GM04504 (cell line): ENCODE measurements at regions not wholly inside any gene's neighbourhood (a gene's known extent, or its start where the extent isn't known, plus 50 kb on each side); places are given as distances from the start of the nearest gene placed in this dataset.

Source experiments
- DNase-seq: peaks from one replicate; pipeline ENCODE4 v3.0.0-alpha.2; 2012; ENCODE audit warnings: low read depth

- DNase-seq, result no peak
Measured at GRCh38 chr18:40662898-40663437, 1292.1 kb upstream of the PIK3C3 start.

DNA sequence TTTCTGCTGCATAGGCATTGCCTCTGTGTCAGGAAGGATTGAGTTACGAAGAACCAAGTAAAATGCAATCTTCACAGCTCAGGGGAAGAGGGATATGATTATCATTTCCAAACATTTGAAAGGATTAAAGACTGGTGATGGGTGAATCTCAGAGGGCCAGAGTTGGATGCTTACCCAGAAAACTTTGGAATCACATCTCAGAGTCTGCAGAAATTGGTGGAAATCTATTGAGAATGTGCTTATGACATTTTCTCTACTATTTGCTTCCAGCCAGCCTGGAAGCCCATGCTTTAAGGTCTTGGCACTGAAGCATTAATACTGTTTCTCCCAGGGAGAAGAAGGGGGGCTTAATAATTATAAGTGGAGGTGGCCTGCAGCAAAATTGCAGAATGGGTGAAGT, 1301.4 kb upstream of the PIK3C3 start:
- no peak for DNase-seq

- no peak for DNase-seq
Measured at GRCh38 chr18:40652321-40652720, 1302.7 kb upstream of the PIK3C3 start.

DNA sequence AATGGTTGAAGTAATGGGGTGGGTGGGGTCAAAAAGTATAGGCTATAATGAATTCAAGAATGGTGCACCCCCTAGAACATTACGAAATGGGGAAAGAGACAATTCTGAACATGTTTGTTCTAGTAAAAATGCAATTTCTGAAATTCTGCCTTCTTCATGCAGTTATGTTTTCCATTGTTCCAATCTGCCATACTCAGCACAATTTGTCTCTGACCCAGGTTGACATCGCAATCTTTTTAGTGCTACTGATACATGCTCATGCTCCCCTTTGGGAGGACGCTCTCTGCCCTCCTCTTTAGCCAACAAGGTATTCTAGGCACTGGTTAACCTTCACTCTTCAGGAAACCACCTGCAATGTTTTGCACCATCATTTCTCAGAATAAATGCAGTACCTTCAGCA, 1303.9 kb upstream of the PIK3C3 start:
- DNase-seq, result no peak

- DNase-seq, result no peak
Measured at GRCh38 chr18:40642692-40643229, 1312.3 kb upstream of the PIK3C3 start.

DNA sequence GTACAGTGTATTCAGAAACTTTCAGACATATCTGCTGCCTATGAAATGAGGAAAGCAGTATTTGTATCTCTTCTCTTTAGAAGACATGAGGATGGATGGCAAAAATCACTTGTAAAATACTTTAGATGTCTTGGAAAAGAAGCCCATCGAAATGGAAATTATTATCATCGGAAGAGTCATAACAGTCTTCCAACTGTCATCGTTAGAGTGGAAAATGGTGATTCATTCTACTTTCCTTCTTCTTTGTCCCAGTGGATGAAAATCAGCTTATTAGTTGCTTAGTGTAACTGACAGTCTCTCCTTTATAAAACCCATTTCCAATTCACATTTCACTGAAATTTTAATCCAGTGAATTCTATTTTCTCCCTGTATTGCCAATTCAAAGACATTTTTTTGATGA, 1323.7 kb upstream of the PIK3C3 start:
- no peak for DNase-seq

GRCh38 chr18:40630496-40630895, 1324.5 kb upstream of the PIK3C3 start:
- no peak for DNase-seq

DNA sequence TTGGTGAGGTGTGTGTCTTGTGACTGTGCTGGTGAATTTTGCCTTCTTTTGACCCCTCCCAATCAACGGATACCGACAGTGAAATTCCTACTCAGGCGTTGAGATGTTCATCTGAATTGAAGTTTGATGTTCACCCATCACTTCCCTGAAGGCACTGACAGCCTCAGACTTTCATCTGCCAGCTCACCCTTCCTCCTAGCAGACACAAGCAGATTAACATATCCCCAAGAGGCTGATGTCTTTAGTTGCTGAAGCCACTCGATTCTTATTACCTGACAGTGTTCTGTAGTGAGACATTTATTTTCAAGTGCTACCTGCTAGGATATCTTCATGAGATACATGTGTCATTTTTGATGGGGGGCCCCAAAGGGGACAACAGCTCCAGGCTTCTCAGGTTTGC, 1330.1 kb upstream of the PIK3C3 start:
- DNase-seq, result no peak

GRCh38 chr18:40613721-40614120, 1341.3 kb upstream of the PIK3C3 start:
- no peak for DNase-seq

DNA sequence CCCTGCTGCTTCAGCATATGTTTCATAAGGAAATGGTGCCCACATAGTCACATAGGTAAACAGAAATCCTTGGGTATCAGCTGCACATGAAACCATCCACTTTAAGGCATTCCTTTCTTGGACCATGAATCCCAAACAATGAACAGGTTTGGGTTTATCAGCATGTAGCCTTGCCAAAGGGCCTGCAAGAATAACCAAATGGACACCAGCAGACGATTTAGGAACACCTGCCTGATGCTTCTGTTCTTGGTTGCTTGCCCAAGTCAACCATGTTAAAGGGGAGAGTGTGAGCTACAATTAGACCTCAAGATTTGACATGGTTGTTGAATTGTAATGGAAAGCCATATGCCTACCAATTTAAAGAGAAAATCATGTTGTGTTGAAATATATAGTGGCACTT, 1342.7 kb upstream of the PIK3C3 start:
- DNase-seq, result no peak

GRCh38 chr18:40608226-40608625, 1346.8 kb upstream of the PIK3C3 start:
- no peak for DNase-seq

DNA sequence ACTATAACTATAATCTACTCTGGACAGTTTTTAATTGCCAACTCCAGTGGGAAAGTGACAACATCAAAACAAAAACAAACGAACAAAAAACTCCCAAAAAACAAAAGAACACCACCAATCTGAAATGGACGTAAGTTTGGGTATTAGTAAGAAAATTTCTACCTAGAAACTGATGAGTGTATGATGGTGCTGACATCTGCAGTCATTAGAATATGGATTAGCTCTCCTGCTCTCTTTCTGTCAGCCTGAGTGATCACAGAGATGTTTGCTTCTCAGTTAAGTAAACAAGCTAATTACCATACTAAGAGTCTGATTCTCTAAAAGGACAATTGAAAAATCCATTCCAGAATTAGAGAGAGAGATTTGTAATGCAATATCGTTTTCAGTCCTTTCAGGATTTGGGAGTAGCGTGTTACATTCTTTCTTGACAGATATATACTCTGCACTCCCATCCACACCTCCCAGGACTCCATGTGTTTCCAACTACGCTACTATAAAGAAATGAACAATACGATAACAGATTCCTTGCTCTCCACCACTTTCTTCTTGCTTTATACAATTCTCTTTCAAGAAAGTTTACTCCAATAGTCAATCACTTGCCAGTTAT, 1347.4 kb upstream of the PIK3C3 start:
- DNase-seq, result no peak

DNA sequence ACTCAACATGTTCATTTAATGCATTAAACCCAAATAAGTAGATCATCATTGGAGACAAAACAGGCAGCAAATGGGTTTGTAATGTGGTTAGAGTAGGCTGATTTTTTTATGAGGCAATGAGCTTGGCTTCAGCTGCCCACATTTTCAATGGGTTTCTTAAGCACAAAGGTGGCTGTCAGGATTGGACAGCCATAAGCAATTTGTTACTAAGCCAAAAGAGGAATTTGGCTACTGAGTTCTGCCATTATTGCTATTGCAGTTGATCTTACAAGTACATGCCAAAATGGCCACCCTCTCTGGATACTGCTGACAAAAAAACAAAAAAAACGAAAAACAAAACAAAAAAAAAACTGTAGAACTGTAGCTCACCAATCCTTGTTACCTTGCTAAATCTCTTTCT, 1348.0 kb upstream of the PIK3C3 start:
- no peak for DNase-seq

DNA sequence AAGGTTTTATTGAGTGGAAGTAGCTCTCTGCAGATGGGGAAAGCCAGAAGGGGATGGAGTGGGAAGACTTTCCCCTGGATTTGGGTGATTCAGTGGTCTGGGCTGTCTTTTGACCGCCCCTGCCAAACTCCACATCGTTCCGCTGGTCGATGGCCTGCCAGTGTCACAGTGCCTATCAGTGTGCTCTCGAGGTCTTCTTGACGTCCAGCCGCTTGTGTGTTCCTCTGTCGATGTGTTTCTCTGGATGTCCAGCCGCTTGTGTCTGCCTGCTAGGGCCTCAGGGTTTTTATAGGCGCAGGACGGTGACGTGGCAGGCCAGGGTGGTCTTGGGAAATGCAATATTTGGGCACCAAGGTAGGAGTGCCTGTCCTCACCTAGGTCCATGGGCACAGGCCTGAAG, 1371.4 kb upstream of the PIK3C3 start:
- no peak for DNase-seq

DNA sequence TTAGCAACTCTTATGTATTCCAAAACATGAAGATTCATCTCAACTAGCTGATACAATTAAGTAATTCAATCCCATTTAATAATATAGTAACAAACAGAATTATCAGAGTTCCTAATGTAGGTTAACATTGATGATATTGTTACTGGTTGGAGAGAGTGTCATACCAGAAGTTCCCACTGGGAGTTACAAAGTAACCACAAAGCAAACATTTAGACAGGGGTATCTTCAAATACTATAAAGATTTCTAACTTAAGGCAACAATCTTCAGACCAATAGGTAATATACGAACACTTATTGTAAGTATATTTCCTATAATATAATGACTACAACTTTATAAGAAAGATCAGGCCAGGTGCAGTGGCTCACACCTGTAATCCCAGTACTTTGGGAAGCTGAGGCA, 1372.9 kb upstream of the PIK3C3 start:
- DNase-seq, result no peak

DNA sequence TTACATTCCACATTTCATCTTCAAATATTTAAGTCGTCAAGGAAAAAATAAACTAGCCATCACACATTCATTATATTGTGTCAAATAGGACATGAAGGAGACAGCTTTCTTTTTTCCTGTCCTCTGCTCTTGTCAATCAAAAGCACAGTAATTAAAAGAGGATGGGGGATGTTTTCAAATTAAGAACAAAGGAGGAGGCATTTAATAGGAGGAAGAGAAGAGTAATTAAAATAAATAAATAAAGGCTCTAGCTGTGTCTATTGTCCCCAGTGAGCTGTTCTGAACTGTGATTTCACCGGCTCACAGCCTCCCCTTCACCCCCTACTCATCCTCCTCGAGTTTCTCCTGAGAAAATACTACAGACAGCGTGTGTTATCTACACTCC, 1377.1 kb upstream of the PIK3C3 start:
- DNase-seq, result no peak

DNA sequence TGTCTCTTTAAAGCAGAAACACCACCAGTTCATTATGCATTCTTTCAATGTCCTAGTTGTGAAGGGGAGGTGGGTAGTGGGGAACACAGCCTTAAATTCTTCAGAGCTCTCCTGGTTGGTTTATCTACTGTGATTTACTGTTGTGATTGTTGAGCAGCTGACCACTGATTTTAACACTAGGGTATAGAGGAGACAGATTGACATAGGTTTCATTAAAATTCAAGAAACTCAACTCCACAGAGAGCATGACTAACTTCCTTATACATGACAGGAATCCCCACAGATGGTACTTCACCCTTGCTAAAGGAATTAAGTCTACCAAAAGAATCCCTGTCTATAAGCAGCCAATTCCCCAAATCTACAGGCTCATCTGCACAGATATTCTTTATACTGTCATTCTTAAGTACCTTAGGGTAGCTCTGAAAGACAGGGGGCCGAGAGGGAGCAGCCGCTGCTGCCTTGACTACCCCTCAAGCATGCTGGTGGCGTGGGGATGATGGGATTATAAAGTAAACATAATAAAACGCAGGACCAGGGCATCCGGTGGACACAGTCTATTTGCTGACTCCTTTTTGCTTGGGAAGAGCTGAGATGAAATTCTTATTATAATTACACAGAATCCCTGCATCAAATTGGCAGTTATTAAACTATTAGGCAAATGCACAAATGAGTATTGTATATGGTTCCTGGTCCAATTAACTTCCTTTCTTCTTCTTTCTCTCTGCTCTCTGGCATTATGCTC, 1377.6 kb upstream of the PIK3C3 start:
- DNase-seq, result no peak

GRCh38 chr18:40576507-40577115, 1378.4 kb upstream of the PIK3C3 start:
- DNase-seq, result no peak

- DNase-seq, result no peak
Measured at GRCh38 chr18:40570615-40571014, 1384.4 kb upstream of the PIK3C3 start.

GRCh38 chr18:40569605-40570004, 1385.4 kb upstream of the PIK3C3 start:
- DNase-seq, result no peak

DNA sequence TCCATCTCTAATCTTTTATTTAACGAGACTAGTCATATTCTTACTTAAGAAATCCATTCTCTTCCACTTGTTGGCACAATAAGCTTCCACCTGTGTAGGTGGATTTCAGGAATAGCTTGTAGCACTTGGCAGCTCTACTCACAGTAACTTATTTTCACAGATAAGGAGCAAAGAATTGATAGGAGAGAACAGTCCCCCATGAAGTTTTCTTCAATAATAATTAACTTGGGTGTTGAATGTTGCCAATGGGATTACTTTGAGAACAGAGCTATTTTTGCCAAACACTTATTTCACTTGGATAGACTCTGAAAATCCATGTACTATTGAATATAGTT, 1388.6 kb upstream of the PIK3C3 start:
- DNase-seq, result no peak

GRCh38 chr18:40565805-40566509, 1389.1 kb upstream of the PIK3C3 start:
- no peak for DNase-seq

DNA sequence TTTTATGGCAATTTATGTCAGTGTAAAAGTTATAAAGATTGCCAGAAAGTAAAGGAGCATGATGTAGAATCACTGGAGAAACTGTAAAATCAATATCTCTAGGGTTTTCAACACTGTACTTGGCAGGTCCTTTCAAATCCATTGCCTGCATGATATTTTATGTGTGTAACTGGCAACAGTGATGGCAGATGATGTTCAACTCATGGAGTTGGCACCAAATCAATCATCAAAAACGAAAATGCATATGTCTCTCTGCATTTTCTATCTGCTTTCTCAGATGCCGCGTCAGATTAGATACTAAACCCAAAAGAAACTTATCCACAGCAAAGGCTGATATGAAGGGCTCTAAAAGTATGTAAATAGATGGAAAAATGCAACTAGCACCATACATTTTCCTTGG, 1395.5 kb upstream of the PIK3C3 start:
- DNase-seq, result no peak
